Upper lobe of left lung (tissue), 6 donors: ENCODE measurements at regions not wholly inside any gene's neighbourhood (a gene's known extent, or its start where the extent isn't known, plus 50 kb on each side); places are given as distances from the start of the nearest gene placed in this dataset.

Source experiments
- ATAC-seq, 2 donors: fragments of 200-7000 bp; cut with Tn5 transposase; one replicate each; pipeline ENCODE4 v1.9.1; 2022; ENCODE audit warnings: mild to moderate bottlenecking in 2 of 2, moderate library complexity in 2 of 2; ENCODE audit not compliant: low FRiP score in 2 of 2
- DNase-seq, 2 donors: peaks; one replicate each; pipeline ENCODE4 v3.0.0-alpha.2; 2019 to 2020
- H3K27ac ChIP-seq, 4 donors: fragments of 200-600 bp; sonication (generic); one replicate each; pipeline ENCODE4 v1.5.1; 2016 to 2019
- H3K27me3 ChIP-seq, 4 donors: fragments of 200-600 bp; sonication (generic); one replicate each; pipeline ENCODE4 v1.5.1; 2017 to 2019
- H3K36me3 ChIP-seq, 4 donors: fragments of 200-600 bp; sonication (generic); one replicate each; pipeline ENCODE4 v1.5.1; 2016 to 2019
- H3K4me1 ChIP-seq, 4 donors: fragments of 200-600 bp; sonication (generic); one replicate each; pipeline ENCODE4 v1.5.1; 2018 to 2019
- H3K4me3 ChIP-seq, 4 donors: fragments of 200-600 bp; sonication (generic); one replicate each; pipeline ENCODE4 v1.5.1; 2017 to 2019; ENCODE audit warnings: mild to moderate bottlenecking in 2 of 4, moderate library complexity in 1 of 4
- H3K9me3 ChIP-seq, 4 donors: fragments of 200-600 bp; sonication (generic); one replicate each; pipeline ENCODE4 v1.5.1; 2018 to 2019
- CTCF ChIP-seq, 6 experiments: fragments of 450-650 bp in 4 of 6; fragments of 200-600 bp in 2 of 6; sonication (generic) in 2 of 6; IDR thresholded peaks; one replicate each; pipeline ENCODE4 v1.5.1; 2016 to 2019; ENCODE audit warnings: antibody characterized with exemption in 6 of 6
- EP300 ChIP-seq, 4 donors: sonication (generic); formaldehyde crosslinking; IDR thresholded peaks; one replicate each; pipeline ENCODE4 v1.5.1; 2017; ENCODE audit warnings: antibody characterized with exemption in 4 of 4, control low read depth in 2 of 4
- POLR2A ChIP-seq, 4 donors: fragments of 450-650 bp; IDR thresholded peaks; one replicate each; pipeline ENCODE4 v1.5.1; 2016 to 2017; ENCODE audit warnings: antibody characterized with exemption in 4 of 4, mild to moderate bottlenecking in 2 of 4
- POLR2AphosphoS5 ChIP-seq, 2 donors: sonication (generic); formaldehyde crosslinking; IDR thresholded peaks; one replicate each; pipeline ENCODE4 v1.5.1; 2017; ENCODE audit warnings: antibody characterized with exemption in 2 of 2
- WGBS, 2 donors: methylation state at CpG; one replicate each; pipeline ENCODE4 v1.1.5; 2017 to 2018; 5-methylcytosine and 5-hydroxymethylcytosine counted together
- donor health status: DM: no; HTN: no; CAD: no; lungs with moderate emphysema.
- donor health status: DM: no; HTN: yes; CAD: no; lungs with severe emphysema.

GRCh38 chr5:9710069-9710468 lies 79.9 kb upstream of the TAS2R1 start:
- Histone ChIP-seq H3K27ac (no peak overlapping the region), H3K4me3 (no peak overlapping the region), H3K36me3 (no peaks in the 10 kb centered on the region), H3K4me1 (no peaks in the 10 kb centered on the region), H3K9me3 (no peaks in the 10 kb centered on the region), H3K27me3 (no peaks in the 10 kb centered on the region)
- DNase-seq (no peak), ATAC-seq (no peak)
- 64 to 68% methylated on average over 1 of the region's 1 CpG for WGBS, 2 donors
- no peak for TF ChIP-seq EP300 (IDR thresholded peaks at IDR 0.05)
- no peak for TF ChIP-seq CTCF (IDR thresholded peaks at IDR 0.05)
- TF ChIP-seq POLR2AphosphoS5 (IDR thresholded peaks at IDR 0.05), result no peak
- no peak for TF ChIP-seq POLR2A (IDR thresholded peaks at IDR 0.05)

GRCh38 chr5:9707732-9708462 lies 77.7 kb upstream of the TAS2R1 start:
- Histone ChIP-seq H3K36me3 (no peaks in the 10 kb centered on the region), H3K27me3 (no peaks in the 10 kb centered on the region), H3K4me3 (no peak overlapping the region), H3K9me3 (no peaks in the 10 kb centered on the region), H3K27ac (no peak overlapping the region), H3K4me1 (no peaks in the 10 kb centered on the region)
- DNase-seq, result no peak
- ATAC-seq, result no peak
- no peak for TF ChIP-seq EP300 (IDR thresholded peaks at IDR 0.05)
- TF ChIP-seq CTCF (IDR thresholded peaks at IDR 0.05), result no peak
- TF ChIP-seq POLR2A (IDR thresholded peaks at IDR 0.05), result no peak
- no peak for TF ChIP-seq POLR2AphosphoS5 (IDR thresholded peaks at IDR 0.05)
- 83 to 85% methylated on average over 11 to 12 of the region's 12 CpGs for WGBS, 2 donors

- ATAC-seq, result no peak
- H3K27me3 ChIP-seq, result no peaks in the 10 kb centered on the region
- no peaks in the 10 kb centered on the region for H3K36me3 ChIP-seq
- TF ChIP-seq CTCF (IDR thresholded peaks at IDR 0.05), result no peak
- no peak for TF ChIP-seq POLR2A (IDR thresholded peaks at IDR 0.05)
- TF ChIP-seq EP300 (IDR thresholded peaks at IDR 0.05), result no peak
- no peak for TF ChIP-seq POLR2AphosphoS5 (IDR thresholded peaks at IDR 0.05)
- H3K27ac ChIP-seq, result no peak overlapping the region
- no peak for DNase-seq
- no peaks in the 10 kb centered on the region for H3K9me3 ChIP-seq
- H3K4me3 ChIP-seq, result no peak overlapping the region
- no peaks in the 10 kb centered on the region for H3K4me1 ChIP-seq
- 69 to 88% methylated on average over 3 of the region's 3 CpGs for WGBS, 2 donors
Observed at GRCh38 chr5:9699681-9700080, 69.5 kb upstream of the TAS2R1 start.

- no peaks in the 10 kb centered on the region for H3K9me3 ChIP-seq
- no peaks in the 10 kb centered on the region for H3K36me3 ChIP-seq
- ATAC-seq (no peak), DNase-seq (no peak)
- H3K27me3 ChIP-seq, result no peaks in the 10 kb centered on the region
- H3K27ac ChIP-seq, result no peak overlapping the region
- H3K4me1 ChIP-seq, result no peaks in the 10 kb centered on the region
- no peak overlapping the region for H3K4me3 ChIP-seq
- TF ChIP-seq EP300 (IDR thresholded peaks at IDR 0.05) (no peak), CTCF (IDR thresholded peaks at IDR 0.05) (no peak), POLR2AphosphoS5 (IDR thresholded peaks at IDR 0.05) (no peak), POLR2A (IDR thresholded peaks at IDR 0.05) (no peak)
- 79 to 89% methylated on average over 2 of the region's 2 CpGs for WGBS, 2 donors
Observed at GRCh38 chr5:9698841-9699240, 68.7 kb upstream of the TAS2R1 start.
